ENCODE measurements at regions not wholly inside any gene's neighbourhood (a gene's known extent, or its start where the extent isn't known, plus 50 kb on each side); places are given as distances from the start of the nearest gene placed in this dataset.

GRCh38 chr5:105132581-105132980 lies 1570.0 kb upstream of the NUDT12 start:
- H3K36me3 ChIP-seq: no peaks in the 10 kb centered on the region
- intact Hi-C loops (cut with micrococcal nuclease): no loop called here
- peaks cover 10% of the 10 kb centered on the region for H3K9me3 ChIP-seq (replicated peaks)
- H3K27me3 ChIP-seq (ENCODE audit: low read depth): no peaks in the 10 kb centered on the region
- DNase-seq: no peak
- no peak overlapping the region for H3K4me3 ChIP-seq
- H3K4me1 ChIP-seq: no peaks in the 10 kb centered on the region
- TF ChIP-seq CTCF (IDR thresholded peaks at IDR 0.05; ENCODE audit: borderline replicate concordance): no peak
- H3K27ac ChIP-seq (replicated peaks): no peak overlapping the region

GRCh38 chr5:105131045-105131444 lies 1568.5 kb upstream of the NUDT12 start:
- Histone ChIP-seq H3K27ac (replicated peaks) (no peak overlapping the region), H3K9me3 (replicated peaks) (peaks cover 10% of the 10 kb centered on the region), H3K4me1 (no peaks in the 10 kb centered on the region), H3K4me3 (no peak overlapping the region), H3K27me3 (ENCODE audit: low read depth) (no peaks in the 10 kb centered on the region), H3K36me3 (no peaks in the 10 kb centered on the region)
- no peak for DNase-seq
- no peak for TF ChIP-seq CTCF (IDR thresholded peaks at IDR 0.05; ENCODE audit: borderline replicate concordance)
- intact Hi-C loops (cut with micrococcal nuclease): no loop called here

- intact Hi-C loops (cut with micrococcal nuclease): no loop called here
- Histone ChIP-seq H3K4me1 (no peaks in the 10 kb centered on the region), H3K9me3 (replicated peaks) (no peaks in the 10 kb centered on the region), H3K27me3 (ENCODE audit: low read depth) (no peaks in the 10 kb centered on the region), H3K36me3 (no peaks in the 10 kb centered on the region), H3K27ac (replicated peaks) (no peak overlapping the region), H3K4me3 (no peak overlapping the region)
- TF ChIP-seq CTCF (IDR thresholded peaks at IDR 0.05; ENCODE audit: borderline replicate concordance): no peak
- DNase-seq: no peak
Observed at GRCh38 chr5:105101577-105101976, 1539.0 kb upstream of the NUDT12 start.

- Histone ChIP-seq H3K9me3 (replicated peaks) (peaks cover 27% of the 10 kb centered on the region), H3K4me1 (no peaks in the 10 kb centered on the region), H3K4me3 (no peak overlapping the region), H3K27ac (replicated peaks) (no peak overlapping the region), H3K27me3 (ENCODE audit: low read depth) (no peaks in the 10 kb centered on the region), H3K36me3 (no peaks in the 10 kb centered on the region)
- DNase-seq: no peak
- TF ChIP-seq CTCF (IDR thresholded peaks at IDR 0.05; ENCODE audit: borderline replicate concordance): no peak
- intact Hi-C loops (cut with micrococcal nuclease): no loop called here
Observed at GRCh38 chr5:105088961-105089360, 1526.4 kb upstream of the NUDT12 start.

DNA sequence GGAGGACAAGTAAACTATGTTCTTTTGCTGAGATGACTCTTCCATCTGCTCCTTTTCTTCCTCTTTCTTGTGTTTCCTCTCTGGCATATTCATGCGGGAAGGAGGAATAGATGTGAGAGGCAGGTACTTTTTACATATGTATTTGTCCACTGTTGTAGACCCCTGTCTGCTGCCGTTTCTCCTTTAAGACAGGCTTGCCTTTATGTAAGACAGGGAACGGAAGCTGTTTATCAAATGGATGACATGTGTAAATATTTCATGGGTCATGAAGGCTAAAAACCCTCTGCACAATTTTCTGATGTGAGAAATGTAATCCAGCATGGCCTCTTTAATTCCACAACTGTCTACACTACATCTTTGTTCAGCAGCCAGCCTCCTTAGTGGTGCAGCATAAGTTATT lies 1525.5 kb upstream of the NUDT12 start:
- DNase-seq: no peak
- Histone ChIP-seq H3K27me3 (ENCODE audit: low read depth) (no peaks in the 10 kb centered on the region), H3K27ac (replicated peaks) (no peak overlapping the region), H3K36me3 (no peaks in the 10 kb centered on the region), H3K9me3 (replicated peaks) (peaks cover 18% of the 10 kb centered on the region), H3K4me1 (no peaks in the 10 kb centered on the region), H3K4me3 (no peak overlapping the region)
- no peak for TF ChIP-seq CTCF (IDR thresholded peaks at IDR 0.05; ENCODE audit: borderline replicate concordance)
- intact Hi-C loops (cut with micrococcal nuclease): no loop called here

GRCh38 chr5:105057893-105058292 lies 1495.3 kb upstream of the NUDT12 start:
- H3K4me3 ChIP-seq: no peak overlapping the region
- intact Hi-C loops (cut with micrococcal nuclease): no loop called here
- DNase-seq: no peak
- TF ChIP-seq CTCF (IDR thresholded peaks at IDR 0.05; ENCODE audit: borderline replicate concordance): no peak
- H3K27ac ChIP-seq (replicated peaks): no peak overlapping the region
- peaks cover 12% of the 10 kb centered on the region for H3K9me3 ChIP-seq (replicated peaks)
- no peaks in the 10 kb centered on the region for H3K4me1 ChIP-seq
- no peaks in the 10 kb centered on the region for H3K36me3 ChIP-seq
- H3K27me3 ChIP-seq (ENCODE audit: low read depth): no peaks in the 10 kb centered on the region

Measured in left ventricle myocardium inferior (tissue), 1 donor.